Type B pancreatic cell (in vitro differentiated cells): ENCODE measurements at regions not wholly inside any gene's neighbourhood (a gene's known extent, or its start where the extent isn't known, plus 50 kb on each side); places are given as distances from the start of the nearest gene placed in this dataset.
"Not testable (repeated sequence)": the region's sequence is repeated elsewhere in the genome, so short reads cannot be mapped to it uniquely, and the experiment has no call there.

Experiments used
- DNase-seq: peaks from one replicate; pipeline ENCODE4 v3.0.0; 2021; ENCODE audit warnings: mixed read lengths; ENCODE audit not compliant: unreplicated experiment; ENCODE audit errors: extremely low spot score
- H3K27ac Mint-ChIP-seq: 2 replicates; pipeline ENCODE4 v1.8.0; 2021; ENCODE audit warnings: mild to moderate bottlenecking, mixed read lengths
- H3K27me3 Mint-ChIP-seq: 2 replicates; pipeline ENCODE4 v1.8.0; 2021; ENCODE audit warnings: mixed read lengths
- H3K36me3 Mint-ChIP-seq: 2 replicates; pipeline ENCODE4 v1.8.0; 2021; ENCODE audit warnings: mixed read lengths
- H3K4me1 Mint-ChIP-seq: one replicate; pipeline ENCODE4 v1.8.0; 2021; ENCODE audit warnings: mixed read lengths; ENCODE audit not compliant: unreplicated experiment
- H3K4me3 Mint-ChIP-seq: 2 replicates; pipeline ENCODE4 v1.8.0; 2021; ENCODE audit warnings: mild to moderate bottlenecking, mixed read lengths
- H3K9me3 Mint-ChIP-seq: 2 replicates; pipeline ENCODE4 v1.8.0; 2021; ENCODE audit warnings: mixed read lengths
- CTCF ChIP-seq: fragments of 200-600 bp; sonication (generic); conservative IDR thresholded peaks from 2 replicates; pipeline ENCODE4 v1.5.0; 2021; ENCODE audit warnings: antibody characterized with exemption, mild to moderate bottlenecking

GRCh38 chr12:93090731-93091172 lies 161.7 kb upstream of the EEA1 start:
- Mint-ChIP-seq H3K4me1 (peaks cover 33% of the 10 kb centered on the region), H3K27ac (no peak overlapping the region), H3K36me3 (no peaks in the 10 kb centered on the region), H3K9me3 (peaks cover 11% of the 10 kb centered on the region), H3K27me3 (no peaks in the 10 kb centered on the region), H3K4me3 (no peak overlapping the region)
- no peak for DNase-seq
- TF ChIP-seq CTCF, result no peak

GRCh38 chr12:93091886-93092648 lies 163.0 kb upstream of the EEA1 start:
- Mint-ChIP-seq H3K27me3 (no peaks in the 10 kb centered on the region), H3K4me3 (no peak overlapping the region), H3K27ac (no peak overlapping the region), H3K4me1 (peaks cover 38% of the 10 kb centered on the region), H3K9me3 (peaks cover 8% of the 10 kb centered on the region), H3K36me3 (no peaks in the 10 kb centered on the region)
- no peak for TF ChIP-seq CTCF
- no peak for DNase-seq

- no peak overlapping the region for H3K27ac Mint-ChIP-seq
- no peaks in the 10 kb centered on the region for H3K36me3 Mint-ChIP-seq
- H3K27me3 Mint-ChIP-seq, result no peaks in the 10 kb centered on the region
- TF ChIP-seq CTCF, result no peak
- H3K9me3 Mint-ChIP-seq, result peaks cover 12% of the 10 kb centered on the region
- peaks cover 38% of the 10 kb centered on the region for H3K4me1 Mint-ChIP-seq
- DNase-seq, result no peak
- no peak overlapping the region for H3K4me3 Mint-ChIP-seq
These were observed 163.5 kb upstream of the EEA1 start for GRCh38 chr12:93092649-93092945.

GRCh38 chr12:93093243-93093642 lies 164.1 kb upstream of the EEA1 start:
- Mint-ChIP-seq H3K36me3 (no peaks in the 10 kb centered on the region), H3K9me3 (peaks cover 13% of the 10 kb centered on the region), H3K4me3 (no peak overlapping the region), H3K4me1 (peaks cover 32% of the 10 kb centered on the region), H3K27ac (no peak overlapping the region), H3K27me3 (no peaks in the 10 kb centered on the region)
- no peak for TF ChIP-seq CTCF
- no peak for DNase-seq

GRCh38 chr12:93094222-93094621 lies 165.1 kb upstream of the EEA1 start:
- H3K36me3 Mint-ChIP-seq, H3K27me3 Mint-ChIP-seq, H3K27ac Mint-ChIP-seq, DNase-seq, H3K4me3 Mint-ChIP-seq: not testable (repeated sequence)
- Mint-ChIP-seq H3K9me3 (peaks cover 13% of the 10 kb centered on the region), H3K4me1 (peaks cover 36% of the 10 kb centered on the region)

GRCh38 chr12:93094988-93095737 lies 166.1 kb upstream of the EEA1 start:
- Mint-ChIP-seq H3K27me3 (no peaks in the 10 kb centered on the region), H3K27ac (peak overlapping the region; percentile 37), H3K4me3 (no peak overlapping the region), H3K4me1 (peaks cover 36% of the 10 kb centered on the region), H3K9me3 (peaks cover 9% of the 10 kb centered on the region), H3K36me3 (no peaks in the 10 kb centered on the region)
- no peak for DNase-seq
- TF ChIP-seq CTCF, result no peak
